Uterus (tissue), 3 donors: ENCODE measurements at regions not wholly inside any gene's neighbourhood (a gene's known extent, or its start where the extent isn't known, plus 50 kb on each side); places are given as distances from the start of the nearest gene placed in this dataset.
"Not testable (repeated sequence)": the region's sequence is repeated elsewhere in the genome, so short reads cannot be mapped to it uniquely, and the experiment has no call there.

Experiments
- DNase-seq, 2 donors: peaks; one replicate each; pipeline ENCODE4 v3.0.0-alpha.2; 2019 to 2020
- H3K27ac ChIP-seq, 2 donors: fragments of 200-600 bp; sonication (generic); 1 replicate in 1 of 2; 2 replicates in 1 of 2; pipeline ENCODE4 v1.5.1; 2016 to 2018
- H3K27me3 ChIP-seq, 2 donors: fragments of 200-600 bp; sonication (generic); one replicate each; pipeline ENCODE4 v1.5.1; 2018 to 2019; ENCODE audit warnings: control low read depth in 1 of 2
- H3K36me3 ChIP-seq, 2 donors: fragments of 200-600 bp; sonication (generic); one replicate each; pipeline ENCODE4 v1.5.1; 2019; ENCODE audit warnings: control low read depth in 1 of 2
- H3K4me1 ChIP-seq, 2 donors: fragments of 200-600 bp; sonication (generic); one replicate each; pipeline ENCODE4 v1.5.1; 2018 to 2019; ENCODE audit warnings: control low read depth in 1 of 2
- H3K4me3 ChIP-seq, 2 donors: fragments of 200-600 bp; sonication (generic); 1 replicate in 1 of 2; 2 replicates in 1 of 2; pipeline ENCODE4 v1.5.1; 2018 to 2019; ENCODE audit warnings: mild to moderate bottlenecking in 1 of 2
- H3K9me3 ChIP-seq, 2 donors: fragments of 200-600 bp; sonication (generic); one replicate each; pipeline ENCODE4 v1.5.1; 2019; ENCODE audit warnings: control low read depth in 1 of 2
- CTCF ChIP-seq, 4 experiments: fragments of 200-600 bp in 2 of 4; fragments of 450-650 bp in 2 of 4; sonication (generic) in 2 of 4; IDR thresholded peaks; one replicate each; pipeline ENCODE4 v1.5.1; 2016 to 2019; ENCODE audit warnings: antibody characterized with exemption in 4 of 4, mild to moderate bottlenecking in 2 of 4, moderate library complexity in 1 of 4
- POLR2A ChIP-seq, 2 donors: fragments of 450-650 bp; IDR thresholded peaks; one replicate each; pipeline ENCODE4 v1.6.1; 2016; ENCODE audit warnings: antibody characterized with exemption in 2 of 2, mild to moderate bottlenecking in 1 of 2, moderate library complexity in 1 of 2
- intact Hi-C: fragments of 100-400 bp; cut with DNase I; formaldehyde crosslinking; loops from one replicate; pipeline ENCODE4 v1.15.1; 2023; ENCODE audit warnings: low total_unique reads
- donor health status: DM: yes; HTN: yes; CAD: no.

GRCh38 chr11:92596596-92597317 lies 372.1 kb downstream of the FAT3 start:
- TF ChIP-seq POLR2A (IDR thresholded peaks at IDR 0.05) (no peak), CTCF (IDR thresholded peaks at IDR 0.05) (no peak)
- intact Hi-C loops: no loop called here
- no peaks in the 10 kb centered on the region for H3K9me3 ChIP-seq

DNA sequence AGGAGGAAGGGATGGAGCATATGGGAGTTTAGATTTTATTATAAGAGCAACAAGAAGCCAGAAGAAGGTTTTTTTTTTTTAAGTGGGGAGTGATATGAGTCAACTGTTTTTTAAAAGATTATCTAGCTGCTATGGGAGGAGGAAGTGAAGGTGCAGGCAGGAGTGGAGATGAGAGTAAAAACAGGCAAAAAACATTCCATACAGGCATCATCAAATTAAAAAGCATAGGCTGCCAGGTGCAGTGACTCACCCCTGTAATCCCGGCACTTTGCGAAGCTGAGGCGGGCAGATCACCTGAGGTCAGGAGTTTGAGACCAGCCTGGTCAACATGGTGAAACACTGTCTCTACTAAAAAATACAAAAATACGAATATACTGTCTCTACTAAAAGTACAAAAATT lies 368.4 kb upstream of the MTNR1B start:
- H3K27me3 ChIP-seq: no peaks in the 10 kb centered on the region
- intact Hi-C loops: no loop called here
- DNase-seq: no peak
- no peak overlapping the region for H3K27ac ChIP-seq
- TF ChIP-seq CTCF (IDR thresholded peaks at IDR 0.05) (no peak), POLR2A (IDR thresholded peaks at IDR 0.05) (no peak)
- no peaks in the 10 kb centered on the region for H3K4me1 ChIP-seq
- H3K9me3 ChIP-seq: no peaks in the 10 kb centered on the region
- H3K36me3 ChIP-seq: no peaks in the 10 kb centered on the region
- no peak overlapping the region for H3K4me3 ChIP-seq

More at GRCh38 chr11:92596596-92597317, 372.1 kb downstream of the FAT3 start:
- Histone ChIP-seq H3K27ac (no peak overlapping the region), H3K27me3 (no peaks in the 10 kb centered on the region), H3K36me3 (no peaks in the 10 kb centered on the region), H3K4me3 (no peak overlapping the region), H3K4me1 (no peaks in the 10 kb centered on the region)
- no peak for DNase-seq

- Histone ChIP-seq H3K36me3 (no peaks in the 10 kb centered on the region), H3K9me3 (no peaks in the 10 kb centered on the region), H3K27me3 (no peaks in the 10 kb centered on the region), H3K4me1 (no peaks in the 10 kb centered on the region), H3K4me3 (no peak overlapping the region), H3K27ac (no peak overlapping the region)
- TF ChIP-seq CTCF (IDR thresholded peaks at IDR 0.05) (no peak), POLR2A (IDR thresholded peaks at IDR 0.05) (no peak)
- no peak for DNase-seq
- intact Hi-C loops: no loop called here
Observed at GRCh38 chr11:92605667-92606066, 363.8 kb upstream of the MTNR1B start.

DNA sequence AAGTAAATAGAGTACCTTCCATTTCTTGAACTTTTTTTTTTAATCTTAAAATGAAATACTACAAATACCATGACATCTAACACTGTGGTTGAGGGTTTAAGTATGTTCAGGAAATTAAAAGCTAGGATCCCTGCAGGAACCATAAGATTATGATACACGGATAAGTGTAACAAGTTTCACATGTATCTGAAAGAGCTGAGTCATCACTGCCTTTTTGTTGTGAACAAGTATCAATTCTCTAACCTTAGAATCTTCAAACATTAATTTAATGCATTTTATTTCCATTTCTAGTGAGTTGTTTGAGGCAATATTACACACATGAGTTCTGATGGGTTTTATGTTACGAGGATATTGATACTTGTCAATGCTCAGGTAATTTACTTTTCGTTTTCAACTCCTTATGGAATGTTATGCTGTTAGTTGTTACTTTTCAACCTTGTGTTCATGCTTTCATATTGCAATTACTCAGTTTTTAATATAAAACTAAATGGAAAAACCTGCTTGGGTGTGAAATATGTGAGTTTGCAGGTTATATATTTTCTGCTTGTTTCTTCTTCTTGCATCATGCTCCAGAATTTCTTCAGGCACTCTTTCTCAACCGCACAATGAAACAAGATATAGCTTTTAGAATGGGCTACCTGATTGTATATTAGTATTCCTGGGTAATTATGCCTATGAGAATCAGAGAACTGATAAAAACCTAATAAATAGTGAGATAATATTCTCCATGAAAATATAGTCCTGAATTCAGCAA lies 361.3 kb upstream of the MTNR1B start:
- no peaks in the 10 kb centered on the region for H3K4me1 ChIP-seq
- H3K27me3 ChIP-seq: no peaks in the 10 kb centered on the region
- no peaks in the 10 kb centered on the region for H3K36me3 ChIP-seq
- no peak for DNase-seq
- H3K9me3 ChIP-seq: no peaks in the 10 kb centered on the region
- intact Hi-C loops: no loop called here
- TF ChIP-seq CTCF (IDR thresholded peaks at IDR 0.05) (no peak), POLR2A (IDR thresholded peaks at IDR 0.05) (no peak)
- no peak overlapping the region for H3K4me3 ChIP-seq
- no peak overlapping the region for H3K27ac ChIP-seq

GRCh38 chr11:92611157-92611556 lies 358.3 kb upstream of the MTNR1B start:
- Histone ChIP-seq H3K9me3 (no peaks in the 10 kb centered on the region), H3K36me3 (no peaks in the 10 kb centered on the region), H3K27ac (no peak overlapping the region), H3K4me3 (no peak overlapping the region), H3K27me3 (no peaks in the 10 kb centered on the region), H3K4me1 (no peaks in the 10 kb centered on the region)
- DNase-seq: no peak
- TF ChIP-seq POLR2A (IDR thresholded peaks at IDR 0.05): no peak
- no peak for TF ChIP-seq CTCF (IDR thresholded peaks at IDR 0.05)
- intact Hi-C loops: no loop called here

DNA sequence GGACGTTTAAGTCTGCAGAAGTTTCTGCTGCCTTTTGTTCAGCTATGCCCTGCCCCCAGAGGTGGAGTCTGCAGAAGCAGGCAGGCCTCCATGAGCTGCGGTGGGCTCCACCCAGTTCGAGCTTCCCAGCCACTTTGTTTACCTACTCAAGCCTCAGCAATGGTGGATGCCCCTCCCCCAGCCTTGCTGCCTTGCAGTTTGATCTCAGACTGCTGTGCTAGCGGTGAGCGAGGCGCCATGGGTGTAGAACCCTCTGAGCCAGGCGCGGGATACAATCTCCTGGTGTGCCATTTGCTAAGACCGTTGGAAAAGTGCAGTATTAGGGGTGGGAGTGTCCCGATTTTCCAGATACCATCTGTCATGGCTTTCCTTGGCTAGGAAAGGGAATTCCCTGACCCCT lies 351.4 kb upstream of the MTNR1B start:
- H3K27me3 ChIP-seq, H3K4me1 ChIP-seq, H3K36me3 ChIP-seq, intact Hi-C loops, H3K27ac ChIP-seq, DNase-seq, H3K9me3 ChIP-seq, H3K4me3 ChIP-seq: not testable (repeated sequence)
